VCaP (cell line): ENCODE measurements at regions not wholly inside any gene's neighbourhood (a gene's known extent, or its start where the extent isn't known, plus 50 kb on each side); places are given as distances from the start of the nearest gene placed in this dataset.

Experiments used
- H3K27ac ChIP-seq: fragments of 450-650 bp; 2 replicates; pipeline ENCODE4 v1.5.1; 2017
- CTCF ChIP-seq: fragments of 450-650 bp; conservative IDR thresholded peaks from 2 replicates; pipeline ENCODE4 v1.5.1; 2017; ENCODE audit warnings: mild to moderate bottlenecking, moderate library complexity

- no peak overlapping the region for H3K27ac ChIP-seq
- TF ChIP-seq CTCF = no peak
Measured at GRCh38 chr9:27659001-27659400, 85.7 kb upstream of the C9orf72 start.

- H3K27ac ChIP-seq = no peak overlapping the region
- no peak for TF ChIP-seq CTCF
Measured at GRCh38 chr9:27659571-27659970, 86.3 kb upstream of the C9orf72 start.

- H3K27ac ChIP-seq = no peak overlapping the region
- no peak for TF ChIP-seq CTCF
Measured at GRCh38 chr9:27660148-27660547, 86.9 kb upstream of the C9orf72 start.

DNA sequence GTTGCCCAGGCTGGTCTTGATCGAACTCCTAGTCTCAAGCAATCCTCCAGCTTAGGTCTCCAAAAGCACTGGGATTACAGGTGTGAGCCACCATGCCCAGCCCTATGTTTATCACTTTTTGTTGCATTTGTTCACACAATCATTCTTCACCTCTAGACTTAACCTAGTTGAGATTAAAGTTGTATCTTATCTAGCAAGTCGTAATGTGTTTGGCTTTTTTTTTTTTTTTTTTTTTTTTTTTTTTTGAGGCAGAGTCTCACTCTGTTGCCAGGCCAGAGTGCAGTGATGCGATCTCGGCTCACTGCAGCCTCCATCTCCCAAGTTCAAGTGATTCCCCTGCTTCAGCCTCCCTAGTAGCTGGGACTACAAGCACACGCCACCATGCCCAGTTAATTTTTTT is 90.2 kb upstream of the C9orf72 start:
- no peak overlapping the region for H3K27ac ChIP-seq
- TF ChIP-seq CTCF = no peak

DNA sequence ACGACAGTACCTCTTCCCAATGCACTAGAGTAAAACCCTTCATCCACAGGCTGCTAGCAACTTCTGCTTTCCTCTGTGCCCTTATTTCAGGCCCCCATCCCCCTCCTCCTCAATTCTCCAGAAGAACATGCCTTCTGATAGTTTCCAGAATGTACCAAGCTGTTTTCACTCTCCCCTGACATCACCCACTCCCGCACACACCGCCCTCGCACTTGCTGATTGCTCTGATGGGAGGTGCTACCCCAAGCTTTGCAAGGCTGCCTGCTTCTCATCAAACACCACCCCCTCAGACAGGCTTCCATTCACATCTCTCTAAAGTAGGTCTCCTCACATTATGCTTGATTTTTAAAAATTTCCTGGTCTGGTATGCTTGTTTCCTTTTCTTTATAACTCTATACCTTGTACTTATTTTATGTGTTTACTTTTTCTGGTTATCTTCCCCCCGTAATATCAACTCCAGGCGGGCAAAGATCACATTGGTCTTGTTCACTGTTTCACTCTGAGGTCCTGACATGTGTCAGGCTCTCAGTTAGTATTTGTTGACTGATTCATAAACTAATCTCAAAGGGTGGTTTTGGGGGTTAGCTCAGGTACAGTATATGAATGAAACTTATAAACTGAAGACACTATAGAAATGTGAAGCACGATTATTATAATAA is 91.0 kb upstream of the C9orf72 start:
- H3K27ac ChIP-seq = no peak overlapping the region
- no peak for TF ChIP-seq CTCF

DNA sequence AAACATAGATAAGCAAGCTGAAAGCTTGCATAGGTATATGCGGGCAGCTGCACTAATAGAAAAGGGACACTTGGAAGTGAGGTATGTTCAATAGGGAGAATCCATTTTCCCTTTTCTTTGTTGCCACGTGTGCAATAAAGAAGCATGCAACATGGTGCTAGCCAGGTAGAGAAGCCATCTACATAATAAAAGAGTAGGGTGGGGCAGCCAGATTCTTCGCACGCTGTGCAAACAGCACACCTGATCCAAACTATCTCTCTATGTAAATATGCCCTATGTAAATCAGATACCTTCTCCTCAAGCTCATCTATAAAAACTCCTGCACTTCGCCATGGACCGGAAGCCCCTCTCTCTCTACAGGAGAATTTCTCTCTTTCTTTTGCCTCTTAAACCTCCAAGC is 91.9 kb upstream of the C9orf72 start:
- H3K27ac ChIP-seq = no peak overlapping the region

DNA sequence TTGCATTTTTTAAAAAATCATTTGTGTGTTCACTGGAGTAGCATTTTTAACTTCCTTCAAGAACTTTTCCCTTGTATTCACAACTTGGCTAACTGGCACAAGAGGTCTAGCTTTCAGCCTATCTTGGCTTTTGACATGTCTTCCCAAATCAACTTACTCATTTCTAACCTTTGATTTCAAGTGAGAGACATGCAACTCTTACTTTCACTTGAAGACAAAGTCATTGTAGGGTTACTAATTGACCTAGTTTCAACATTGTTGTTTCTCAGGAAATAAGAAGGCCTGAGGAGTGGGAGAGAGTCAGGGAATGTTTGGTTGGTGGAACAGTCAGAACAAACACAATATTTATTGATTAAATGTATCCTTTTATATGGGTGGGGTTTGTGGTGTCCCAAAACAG is 95.0 kb upstream of the C9orf72 start:
- no peak for TF ChIP-seq CTCF
- no peak overlapping the region for H3K27ac ChIP-seq

More for the DNA sequence above, 91.9 kb upstream of the C9orf72 start:
- TF ChIP-seq CTCF = no peak

GRCh38 chr9:27671636-27672035 is 98.4 kb upstream of the C9orf72 start:
- no peak overlapping the region for H3K27ac ChIP-seq
- TF ChIP-seq CTCF = no peak
